Thymus (tissue), 11 donors: ENCODE measurements at regions not wholly inside any gene's neighbourhood (a gene's known extent, or its start where the extent isn't known, plus 50 kb on each side); places are given as distances from the start of the nearest gene placed in this dataset.

ENCODE experiments used
- DNase-seq, 9 donors: peaks; one replicate each; pipeline ENCODE4 v3.0.0-alpha.2; 2013; ENCODE audit warnings: low spot score in 9 of 9, low read depth in 6 of 9, missing footprints in 1 of 9
- H3K27ac ChIP-seq, 2 donors: one replicate each; pipeline ENCODE4 v1.5.1; 2013; ENCODE audit warnings: control low read depth in 1 of 2, low read depth in 1 of 2, low read length in 1 of 2, mild to moderate bottlenecking in 1 of 2, moderate library complexity in 1 of 2
- H3K27me3 ChIP-seq, 2 donors: one replicate each; pipeline ENCODE4 v1.5.1; 2013; ENCODE audit warnings: low read length in 1 of 2; ENCODE audit not compliant: control insufficient read depth in 2 of 2, insufficient read depth in 1 of 2
- H3K36me3 ChIP-seq, 2 donors: one replicate each; pipeline ENCODE4 v1.5.1; 2013; ENCODE audit warnings: low read length in 1 of 2, mild to moderate bottlenecking in 1 of 2, moderate library complexity in 1 of 2; ENCODE audit not compliant: control insufficient read depth in 2 of 2, insufficient read depth in 2 of 2
- H3K4me1 ChIP-seq, 2 donors: one replicate each; pipeline ENCODE4 v1.5.1; 2013; ENCODE audit warnings: low read length in 2 of 2; ENCODE audit not compliant: control insufficient read depth in 2 of 2, insufficient read depth in 2 of 2
- H3K4me3 ChIP-seq, 2 donors: one replicate each; pipeline ENCODE4 v1.5.1; 2013; ENCODE audit warnings: low read length in 2 of 2, control low read depth in 1 of 2, mild to moderate bottlenecking in 1 of 2
- H3K9me3 ChIP-seq, 2 donors: one replicate each; pipeline ENCODE4 v1.5.1; 2013; ENCODE audit warnings: low read length in 1 of 2, mild to moderate bottlenecking in 1 of 2; ENCODE audit not compliant: control insufficient read depth in 2 of 2, insufficient read depth in 1 of 2
- WGBS: extraction: QIAGEN DNeasy Blood & Tissue Kit; methylation state at CpG from one replicate; pipeline ENCODE4 v1.1.7; 2013; 5-methylcytosine and 5-hydroxymethylcytosine counted together
- donor health status: healthy.

DNA sequence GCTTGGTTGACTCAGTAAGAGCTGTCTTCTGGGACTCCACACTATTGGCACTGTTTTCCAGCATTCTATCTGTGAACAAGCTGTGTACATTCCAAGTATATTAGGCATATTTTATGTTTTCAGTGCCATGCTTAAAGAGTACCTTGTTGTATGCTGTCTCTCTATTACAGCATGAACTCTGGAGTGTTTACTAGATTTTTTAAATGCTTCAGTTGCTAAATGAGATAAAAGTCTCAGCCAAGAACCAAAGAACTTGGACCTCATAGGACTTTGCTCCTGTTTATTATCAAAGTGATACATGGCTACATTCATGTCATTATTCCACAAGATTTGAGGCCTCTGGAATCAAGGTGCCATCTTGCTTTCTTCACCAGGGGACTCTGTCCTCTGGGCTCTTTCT is 167.2 kb downstream of the C9orf152 start:
- DNase-seq = no peak
- H3K9me3 ChIP-seq = peaks cover 0 to 2% of the 10 kb centered on the region in 2 donors
- no peak overlapping the region for H3K4me3 ChIP-seq
- H3K27ac ChIP-seq = no peak overlapping the region
- no peaks in the 10 kb centered on the region for H3K27me3 ChIP-seq
- H3K36me3 ChIP-seq = no peaks in the 10 kb centered on the region
- no peaks in the 10 kb centered on the region for H3K4me1 ChIP-seq

DNA sequence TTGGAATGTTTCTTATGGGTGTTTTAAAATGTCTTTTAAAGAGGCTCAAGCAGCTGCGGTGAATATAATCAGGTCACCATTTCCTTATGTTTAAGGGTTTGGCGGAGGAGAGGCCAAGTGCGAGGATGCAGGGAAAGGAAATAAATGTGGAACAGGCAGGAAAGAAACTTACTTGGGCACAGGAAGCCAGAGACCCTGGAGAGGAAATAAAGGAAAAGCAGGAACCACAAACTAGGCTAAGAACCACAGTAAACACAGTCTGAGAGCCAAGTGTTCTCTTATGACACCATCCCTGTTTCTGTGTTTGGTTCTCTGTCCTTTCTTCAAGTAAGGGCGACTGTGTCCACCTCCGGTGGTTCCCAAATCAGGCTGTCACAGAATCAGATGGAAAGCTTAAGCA is 166.5 kb downstream of the C9orf152 start:
- Histone ChIP-seq H3K9me3 (no peaks in the 10 kb centered on the region), H3K4me3 (no peak overlapping the region), H3K27me3 (no peaks in the 10 kb centered on the region), H3K4me1 (no peaks in the 10 kb centered on the region), H3K36me3 (no peaks in the 10 kb centered on the region), H3K27ac (no peak overlapping the region)
- DNase-seq = no peak
- WGBS = 85% methylated on average over 5 of the region's 5 CpGs

DNA sequence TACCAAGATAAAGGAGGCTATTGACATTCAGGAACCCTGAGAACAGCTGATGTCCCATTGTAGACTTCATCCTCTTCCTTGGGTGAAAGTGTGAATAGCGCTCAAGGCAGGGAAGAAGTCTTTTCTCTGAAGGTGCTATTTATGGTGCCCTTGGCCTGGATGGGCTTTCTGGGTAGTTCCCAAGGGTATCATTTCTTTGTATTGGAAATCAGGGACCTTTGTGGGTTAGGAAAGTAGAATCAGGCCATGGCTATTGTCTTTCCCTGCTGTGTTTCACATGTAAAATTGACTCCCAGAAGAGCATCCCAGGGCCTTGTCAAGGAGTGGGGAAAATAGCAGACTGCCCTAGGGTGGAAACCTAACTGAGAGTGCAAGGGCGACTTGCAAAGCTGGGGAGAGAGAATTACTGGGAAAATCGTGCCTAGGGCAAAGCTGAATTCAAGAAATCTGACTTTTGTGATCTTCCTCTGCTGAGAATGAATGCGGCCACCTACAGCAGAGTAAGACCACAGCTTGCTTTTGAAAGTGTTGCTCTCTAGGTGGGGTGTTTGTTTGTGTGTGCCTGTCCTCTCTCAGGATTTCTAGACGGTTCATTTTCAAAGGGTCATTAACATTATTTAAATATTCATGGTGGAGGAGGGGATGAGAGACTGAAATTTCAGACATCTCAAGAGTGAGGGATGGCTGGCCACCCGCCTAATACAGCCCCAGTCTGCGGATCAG is 160.6 kb downstream of the C9orf152 start:
- peaks cover 0 to 10% of the 10 kb centered on the region in 2 donors for H3K27me3 ChIP-seq
- peak overlapping the region; percentile 94 for H3K4me3 ChIP-seq
- 45% methylated on average over 7 of the region's 7 CpGs for WGBS
- DNase-seq = peak in 1 of 9 donors; percentile 44
- H3K36me3 ChIP-seq = no peaks in the 10 kb centered on the region
- H3K27ac ChIP-seq = no peak overlapping the region
- H3K4me1 ChIP-seq = peaks cover 10 to 26% of the 10 kb centered on the region in 2 donors
- no peaks in the 10 kb centered on the region for H3K9me3 ChIP-seq

DNA sequence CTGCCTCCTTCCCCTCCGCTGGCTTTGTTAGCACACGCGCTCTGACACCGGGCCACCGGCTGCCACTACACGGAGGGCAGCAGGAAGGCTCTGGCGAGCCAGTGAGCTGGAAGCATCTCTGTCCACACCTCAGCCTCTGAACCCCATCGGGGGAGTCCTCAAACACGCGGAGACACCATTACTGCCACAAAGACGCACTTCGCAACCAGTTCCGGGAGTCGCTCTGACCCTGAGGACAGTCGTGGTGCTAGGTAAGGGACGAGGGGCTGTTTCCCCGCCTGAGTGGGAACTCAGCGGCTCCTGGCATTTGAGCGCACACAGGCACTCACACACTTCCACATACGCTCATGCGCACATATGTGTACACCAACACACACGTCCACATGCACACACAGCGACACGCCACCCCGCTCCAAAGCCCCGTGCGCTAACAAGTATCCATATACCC is 160.0 kb downstream of the C9orf152 start:
- no peak for DNase-seq
- Histone ChIP-seq H3K4me3 (peak overlapping the region; percentile 94), H3K36me3 (no peaks in the 10 kb centered on the region), H3K27me3 (peaks cover 0 to 10% of the 10 kb centered on the region in 2 donors), H3K4me1 (peaks cover 10 to 30% of the 10 kb centered on the region in 2 donors), H3K27ac (no peak overlapping the region), H3K9me3 (peaks cover 0 to under 1% of the 10 kb centered on the region in 2 donors)
- WGBS = 2% methylated on average over 27 of the region's 27 CpGs

DNA sequence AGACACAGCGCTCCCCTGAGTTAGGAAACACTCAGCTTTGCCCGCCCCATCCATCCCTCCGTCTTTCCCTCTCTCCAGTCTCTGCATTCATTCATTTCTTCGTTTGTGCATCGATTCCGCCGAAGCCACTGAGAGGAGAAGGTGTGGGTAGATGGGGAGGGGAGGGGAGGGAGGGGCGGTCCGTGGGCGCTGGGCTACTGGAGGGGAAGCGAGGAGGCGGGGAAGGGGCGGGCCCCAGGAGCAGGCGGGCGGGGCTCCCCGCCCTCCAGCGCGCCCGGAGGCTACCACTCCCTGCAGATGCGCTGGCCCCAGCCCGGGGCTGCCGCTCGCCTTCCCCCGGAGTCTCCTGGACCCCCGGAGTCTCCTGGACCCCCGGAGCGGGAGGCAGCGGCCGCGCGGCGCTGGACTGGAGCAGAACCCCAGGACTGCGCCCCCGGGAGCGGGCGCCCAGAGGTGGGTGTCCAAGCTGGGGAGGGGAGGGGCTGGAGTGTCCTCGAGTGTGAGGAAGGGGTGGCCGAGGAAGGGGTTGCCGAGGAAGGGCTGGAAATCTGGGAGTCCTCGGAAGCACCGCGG is 159.5 kb downstream of the C9orf152 start:
- no peaks in the 10 kb centered on the region for H3K36me3 ChIP-seq
- H3K27me3 ChIP-seq = peaks cover 0 to 10% of the 10 kb centered on the region in 2 donors
- 1% methylated on average over 42 of the region's 42 CpGs for WGBS
- DNase-seq = peak; percentile 77 to 94 (median 85)
- H3K4me1 ChIP-seq = peaks cover 11 to 34% of the 10 kb centered on the region in 2 donors
- peak overlapping the region; percentile 94 for H3K4me3 ChIP-seq
- H3K27ac ChIP-seq = peak overlapping the region in 1 of 2 donors; percentile 68
- peaks cover 0 to 1% of the 10 kb centered on the region in 2 donors for H3K9me3 ChIP-seq

DNA sequence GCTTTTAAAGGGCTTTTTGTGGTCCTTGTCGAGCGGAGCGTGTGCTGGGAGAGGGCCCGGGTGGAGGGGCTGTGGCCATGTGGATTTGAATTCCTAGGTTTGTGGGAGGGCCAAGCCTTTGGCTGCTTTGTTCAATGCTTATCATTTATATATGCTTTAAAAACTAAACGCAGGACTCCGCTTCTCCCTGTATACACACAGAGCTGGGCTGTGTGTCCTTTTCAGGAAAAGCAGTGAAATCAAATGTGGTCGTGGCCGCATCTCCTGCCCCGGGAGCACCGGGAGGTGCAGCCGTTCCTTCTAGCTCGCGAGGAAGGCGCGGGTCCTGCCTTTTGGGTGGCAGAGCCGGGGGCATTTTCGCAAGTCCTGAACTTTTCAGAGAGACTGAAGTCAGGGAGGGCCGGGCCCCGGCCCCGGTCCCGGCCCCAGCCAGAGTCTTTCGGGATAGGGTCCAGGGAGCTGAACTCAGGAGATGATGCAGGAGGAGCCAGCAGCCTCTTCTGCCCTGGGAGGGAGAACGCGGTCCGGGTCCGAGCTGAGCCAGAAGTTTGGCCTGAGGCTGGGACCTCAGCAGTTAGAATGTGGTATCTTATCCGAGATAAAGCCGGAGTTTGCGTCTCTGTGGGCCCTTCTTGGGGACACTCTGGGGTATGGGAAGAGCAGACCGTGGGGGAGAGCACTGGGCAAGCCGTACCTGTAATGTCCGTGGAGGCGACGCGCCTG is 158.8 kb downstream of the C9orf152 start:
- peak overlapping the region; percentile 13 to 68 for H3K27ac ChIP-seq
- H3K9me3 ChIP-seq = peaks cover 0 to 1% of the 10 kb centered on the region in 2 donors
- no peaks in the 10 kb centered on the region for H3K36me3 ChIP-seq
- peaks cover 0 to 10% of the 10 kb centered on the region in 2 donors for H3K27me3 ChIP-seq
- peaks cover 14 to 35% of the 10 kb centered on the region in 2 donors for H3K4me1 ChIP-seq
- peak in 3 of 9 donors; percentile 24 to 59 (median 32) for DNase-seq
- 1% methylated on average over 35 of the region's 35 CpGs for WGBS
- peak overlapping the region; percentile 94 for H3K4me3 ChIP-seq

DNA sequence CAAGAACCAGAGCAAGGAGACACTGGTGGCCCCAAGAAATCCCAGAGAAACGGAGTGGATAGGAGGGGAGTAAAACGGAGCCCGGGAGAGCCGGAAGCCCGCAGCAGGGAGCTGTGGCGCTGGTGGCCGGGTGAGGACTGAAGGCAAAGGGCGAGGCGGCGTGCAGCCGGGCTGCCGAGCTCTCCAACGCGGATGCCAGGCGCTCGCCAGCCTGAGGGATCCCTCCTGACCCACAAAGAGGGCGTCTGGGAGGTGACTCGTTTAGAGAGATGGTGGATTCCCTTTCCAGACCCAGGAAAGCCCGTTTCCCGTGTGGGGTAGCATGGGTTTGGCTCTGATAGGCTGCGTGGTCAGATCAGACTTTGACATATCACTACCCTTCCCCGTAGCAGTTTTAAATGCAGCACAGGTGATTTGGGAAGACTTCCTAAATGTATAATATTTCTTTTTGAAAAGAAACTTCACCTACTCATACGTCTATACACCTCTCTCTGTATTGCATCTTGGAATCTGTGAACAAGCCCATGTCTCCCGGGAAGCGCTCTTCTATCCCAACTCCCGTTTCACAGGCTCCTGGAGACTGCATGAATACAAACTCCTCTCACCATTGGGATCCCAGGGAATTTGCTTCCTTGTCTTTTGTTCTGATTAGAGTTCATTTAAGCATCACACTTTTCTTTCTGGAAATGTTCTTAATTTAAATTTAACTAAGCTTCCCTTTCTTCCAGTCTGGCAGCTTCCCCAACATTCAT is 158.1 kb downstream of the C9orf152 start:
- Histone ChIP-seq H3K4me1 (peaks cover 14 to 35% of the 10 kb centered on the region in 2 donors), H3K36me3 (peaks cover 0 to 3% of the 10 kb centered on the region in 2 donors), H3K27me3 (peaks cover 0 to 10% of the 10 kb centered on the region in 2 donors), H3K4me3 (peak overlapping the region; percentile 94), H3K27ac (peak overlapping the region in 1 of 2 donors; percentile 68), H3K9me3 (peaks cover 0 to 1% of the 10 kb centered on the region in 2 donors)
- DNase-seq = peak in 2 of 9 donors; percentile 24 to 60
- 9% methylated on average over 26 of the region's 26 CpGs for WGBS

DNA sequence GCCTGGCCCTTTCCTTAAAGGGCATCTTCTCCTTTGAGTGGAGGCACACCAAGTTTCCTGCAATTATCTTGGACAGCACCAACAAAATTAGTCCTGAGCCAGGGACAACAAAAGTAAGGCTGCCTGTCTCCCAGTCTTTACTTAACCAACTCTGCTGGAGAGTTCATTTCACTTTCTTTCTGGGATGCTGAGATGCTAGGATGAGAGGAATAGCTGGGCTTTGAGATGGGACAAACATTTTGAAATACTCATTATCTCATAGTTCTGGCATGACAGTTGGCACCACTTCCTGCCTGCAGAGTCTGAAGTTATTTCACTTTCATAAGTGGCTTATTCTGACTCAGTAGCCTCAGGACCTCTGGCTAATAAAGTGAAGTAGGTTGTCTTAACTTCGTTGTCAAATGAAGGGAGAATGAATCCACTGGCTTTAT is 157.0 kb downstream of the C9orf152 start:
- DNase-seq = peak in 3 of 9 donors; percentile 33 to 70 (median 46)
- Histone ChIP-seq H3K9me3 (peaks cover 0 to 1% of the 10 kb centered on the region in 2 donors), H3K36me3 (peaks cover 0 to 3% of the 10 kb centered on the region in 2 donors), H3K27me3 (peaks cover 0 to 10% of the 10 kb centered on the region in 2 donors), H3K4me3 (peak overlapping the region in 1 of 2 donors; percentile 94), H3K27ac (peak overlapping the region; percentile 49 to 50), H3K4me1 (peaks cover 18 to 43% of the 10 kb centered on the region in 2 donors)
- 3% methylated on average over 1 of the region's 1 CpG for WGBS
